Aorta (tissue), 5 donors: ENCODE measurements at regions not wholly inside any gene's neighbourhood (a gene's known extent, or its start where the extent isn't known, plus 50 kb on each side); places are given as distances from the start of the nearest gene placed in this dataset.
A peak's percentile ranks its signal among the peaks of the same experiment; 100 is the strongest.

Experiments
- ATAC-seq: fragments of 200-7000 bp; cut with Tn5 transposase; one replicate; pipeline ENCODE4 v1.9.1; 2022; ENCODE audit warnings: moderate library complexity; ENCODE audit not compliant: low FRiP score
- DNase-seq, 2 donors: peaks; one replicate each; pipeline ENCODE4 v3.0.0-alpha.2; 2020
- H3K27ac ChIP-seq, 2 donors: one replicate each; pipeline ENCODE4 v1.5.1; 2013; ENCODE audit warnings: low read length in 2 of 2, mild to moderate bottlenecking in 2 of 2, moderate library complexity in 2 of 2, control low read depth in 1 of 2, inconsistent platforms in 1 of 2, low read depth in 1 of 2
- H3K27me3 ChIP-seq, 2 donors: one replicate each; pipeline ENCODE4 v1.6.1; 2013; ENCODE audit warnings: control low read depth in 1 of 2, low read length in 1 of 2, mild to moderate bottlenecking in 1 of 2, moderate library complexity in 1 of 2; ENCODE audit not compliant: insufficient read depth in 2 of 2, control insufficient read depth in 1 of 2
- H3K36me3 ChIP-seq, 2 donors: one replicate each; pipeline ENCODE4 v1.6.1; 2013; ENCODE audit warnings: control low read depth in 1 of 2, low read length in 1 of 2, mild to moderate bottlenecking in 1 of 2; ENCODE audit not compliant: insufficient read depth in 2 of 2, control insufficient read depth in 1 of 2
- H3K4me1 ChIP-seq, 2 donors: one replicate each; pipeline ENCODE4 v1.6.1; 2013; ENCODE audit warnings: low read length in 2 of 2, control low read depth in 1 of 2, mild to moderate bottlenecking in 1 of 2, moderate library complexity in 1 of 2; ENCODE audit not compliant: insufficient read depth in 2 of 2, control insufficient read depth in 1 of 2
- H3K4me3 ChIP-seq, 2 donors: one replicate each; pipeline ENCODE4 v1.5.1; 2013; ENCODE audit warnings: low read length in 2 of 2, control low read depth in 1 of 2, mild to moderate bottlenecking in 1 of 2
- H3K9me3 ChIP-seq: one replicate; pipeline ENCODE4 v1.6.1; 2013; ENCODE audit warnings: mild to moderate bottlenecking, low read length; ENCODE audit not compliant: control insufficient read depth
- WGBS, 2 donors: extraction: QIAGEN DNeasy Blood & Tissue Kit; methylation state at CpG; one replicate each; pipeline ENCODE4 v1.1.7; 2013; 5-methylcytosine and 5-hydroxymethylcytosine counted together
- intact Hi-C, 2 donors: fragments of 100-400 bp; cut with DNase I; formaldehyde crosslinking; loops; one replicate each; pipeline versions ENCODE4 v1.14.2 to v1.15.0; 2022
- donor health status: healthy with polysubstance abuse.
- donor health status: Bipolar disorder and iron deficiency.
- donor health status: DM: no; HTN: no; CAD: no.
- donor health status: DM: no; HTN: no; CAD: no.
- donor health status: DM: yes; HTN: yes; CAD: no.

DNA sequence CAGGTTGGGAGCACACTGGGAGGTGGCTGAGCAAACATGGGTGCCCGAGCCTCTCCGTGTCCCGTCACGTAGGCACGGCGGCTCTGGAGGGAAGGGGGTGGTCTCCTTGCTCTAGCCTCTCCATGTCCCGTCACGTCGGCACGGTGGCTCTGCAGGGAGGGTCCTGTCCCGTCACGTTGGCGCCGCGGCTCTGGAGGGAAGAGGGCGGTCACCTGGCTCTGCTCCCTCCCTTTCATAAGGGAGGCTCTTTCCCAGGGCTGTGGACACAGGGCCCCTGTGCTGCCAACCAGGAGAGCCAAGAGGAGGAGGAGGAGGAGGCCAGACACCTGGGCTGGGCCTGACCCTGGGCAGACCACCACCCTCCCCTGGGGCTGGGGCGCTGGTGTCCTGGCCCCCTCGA is 1173.7 kb downstream of the BRD1 start:
- 83 to 88% methylated on average over 14 to 18 of the region's 18 CpGs for WGBS, 2 donors
- ATAC-seq (peak; percentile 55), DNase-seq (no peak)
- no peak overlapping the region for H3K27ac ChIP-seq
- H3K36me3 ChIP-seq, result no peaks in the 10 kb centered on the region
- H3K4me1 ChIP-seq, result no peaks in the 10 kb centered on the region
- no peaks in the 10 kb centered on the region for H3K27me3 ChIP-seq
- intact Hi-C loops, result no loop called here
- H3K4me3 ChIP-seq, result no peak overlapping the region
- H3K9me3 ChIP-seq, result no peaks in the 10 kb centered on the region

DNA sequence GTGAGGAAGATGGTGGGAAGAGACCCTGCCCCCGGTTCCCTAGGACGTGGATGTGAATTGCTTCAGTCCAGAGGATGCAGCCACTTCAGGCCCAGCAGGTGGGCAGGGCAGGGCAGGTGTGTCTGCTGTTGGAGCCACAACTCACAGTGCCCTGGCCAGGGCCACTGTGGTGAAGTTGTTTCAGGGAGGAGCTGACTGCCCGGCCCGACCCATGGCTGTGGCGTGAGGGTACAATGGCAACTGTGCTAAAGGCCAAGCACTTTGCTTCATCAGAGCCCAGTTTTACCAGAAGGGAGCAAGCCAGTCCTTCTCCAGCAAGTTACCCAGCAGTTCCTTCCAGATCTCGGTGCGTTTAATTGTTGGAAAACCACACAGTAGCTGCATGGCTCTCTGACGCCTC is 1174.4 kb downstream of the BRD1 start:
- H3K9me3 ChIP-seq, result no peaks in the 10 kb centered on the region
- no peaks in the 10 kb centered on the region for H3K36me3 ChIP-seq
- WGBS, 2 donors, result 90 to 91% methylated on average over 8 of the region's 8 CpGs
- no peak for DNase-seq
- H3K4me3 ChIP-seq, result no peak overlapping the region
- no peak for ATAC-seq
- H3K27me3 ChIP-seq, result no peaks in the 10 kb centered on the region
- intact Hi-C loops, result no loop called here
- no peaks in the 10 kb centered on the region for H3K4me1 ChIP-seq
- H3K27ac ChIP-seq, result no peak overlapping the region

DNA sequence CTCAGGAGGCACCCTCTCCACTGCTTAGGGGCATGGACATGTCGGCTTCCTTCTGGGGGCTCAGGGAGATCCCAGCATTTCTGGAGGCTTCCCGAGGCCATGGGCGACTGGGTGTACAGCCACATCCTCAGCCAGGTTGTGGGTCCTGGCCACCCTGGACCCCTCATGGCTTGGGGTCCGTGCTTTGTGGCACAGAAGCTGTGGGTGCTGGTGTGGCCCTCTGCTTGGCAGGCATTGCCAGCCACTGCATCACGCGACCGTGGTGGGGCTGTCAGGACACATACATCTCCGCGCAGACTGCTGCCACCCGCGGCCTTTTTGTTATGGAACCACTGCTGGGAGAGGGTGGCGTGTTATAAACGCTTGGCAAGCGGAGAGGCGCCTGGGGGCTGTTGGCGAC is 1174.9 kb downstream of the BRD1 start:
- Histone ChIP-seq H3K27ac (no peak overlapping the region), H3K4me1 (no peaks in the 10 kb centered on the region), H3K27me3 (no peaks in the 10 kb centered on the region), H3K4me3 (no peak overlapping the region), H3K9me3 (no peaks in the 10 kb centered on the region), H3K36me3 (no peaks in the 10 kb centered on the region)
- no peak for ATAC-seq
- intact Hi-C loops, result no loop called here
- DNase-seq, result no peak
- WGBS, 2 donors, result 83 to 89% methylated on average over 16 of the region's 16 CpGs

DNA sequence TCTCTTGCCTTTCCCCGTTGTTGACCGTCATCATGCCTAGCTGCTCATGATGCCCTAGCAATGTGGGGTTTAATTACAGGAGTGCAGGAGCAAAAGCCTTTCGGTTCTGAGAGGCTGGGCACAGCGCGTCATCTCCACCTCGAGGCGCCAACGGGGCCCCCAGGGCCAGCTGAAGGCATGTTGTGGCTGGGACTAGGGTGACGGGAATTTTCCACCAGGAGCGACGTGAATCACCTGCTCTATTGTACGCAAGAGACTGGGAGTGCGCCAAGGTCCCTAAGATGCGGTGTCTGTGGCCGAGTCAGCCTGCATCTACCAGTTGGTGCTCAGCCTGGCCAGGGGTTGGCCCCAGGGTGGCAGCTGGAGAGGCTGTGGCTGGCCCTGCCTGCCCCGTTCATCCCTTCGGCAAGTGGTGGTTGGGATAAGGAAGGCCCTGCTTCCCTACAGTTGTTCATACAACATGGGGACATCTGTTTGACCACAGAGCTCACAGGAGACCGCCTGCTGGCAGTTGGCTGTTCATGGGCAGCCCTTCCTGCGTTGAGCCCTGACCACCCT is 1175.6 kb downstream of the BRD1 start:
- H3K36me3 ChIP-seq, result no peaks in the 10 kb centered on the region
- no peaks in the 10 kb centered on the region for H3K4me1 ChIP-seq
- WGBS, 2 donors, result 94 to 95% methylated on average over 19 of the region's 19 CpGs
- H3K27me3 ChIP-seq, result no peaks in the 10 kb centered on the region
- no peak overlapping the region for H3K4me3 ChIP-seq
- DNase-seq (no peak), ATAC-seq (no peak)
- H3K27ac ChIP-seq, result no peak overlapping the region
- H3K9me3 ChIP-seq, result no peaks in the 10 kb centered on the region
- intact Hi-C loops, result no loop called here

DNA sequence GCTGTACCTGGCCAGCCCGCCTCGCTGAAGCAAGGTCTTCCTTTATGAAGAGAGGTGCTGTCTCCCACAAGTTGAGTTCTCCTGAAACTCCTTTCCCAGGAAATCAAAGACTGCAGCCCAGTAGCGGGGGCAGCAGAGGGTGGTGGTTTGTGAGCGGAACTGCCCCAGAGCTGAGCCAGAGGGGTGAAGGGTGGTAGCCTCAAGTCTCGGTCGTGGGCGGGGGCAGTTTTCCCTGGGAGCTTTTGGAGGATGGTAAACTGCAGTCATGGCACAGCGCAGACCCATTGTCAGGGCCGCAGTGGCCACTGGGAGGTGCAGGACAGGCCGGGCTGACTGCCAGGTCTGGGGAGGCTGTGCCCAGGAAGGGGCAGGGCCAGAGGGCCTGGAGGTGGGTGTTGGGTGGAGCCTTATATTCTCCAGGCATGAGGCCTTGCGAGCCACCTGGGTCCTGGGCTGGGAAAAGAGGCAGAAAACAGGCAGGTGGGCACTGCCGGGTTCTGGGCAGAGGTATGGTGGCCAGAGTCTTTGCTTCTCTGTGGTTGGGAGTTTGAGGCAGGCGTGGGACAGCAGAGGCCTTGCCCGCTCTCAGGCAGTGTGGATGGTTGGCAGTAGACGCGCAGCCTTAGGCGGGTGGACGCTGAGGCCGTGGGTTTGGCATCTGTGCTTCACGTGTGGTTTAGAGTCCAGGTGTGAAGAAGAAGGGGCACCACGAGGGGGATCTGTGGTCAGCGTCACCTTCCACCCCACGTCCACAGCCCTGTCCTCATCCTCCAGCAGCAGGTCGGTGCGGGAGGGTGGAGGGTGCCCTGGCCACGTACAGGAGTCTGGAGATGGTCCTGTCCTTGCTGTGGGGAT is 1176.4 kb downstream of the BRD1 start:
- H3K4me1 ChIP-seq, result no peaks in the 10 kb centered on the region
- intact Hi-C loops, result no loop called here
- WGBS, 2 donors, result 87 to 88% methylated on average over 26 of the region's 26 CpGs
- no peak overlapping the region for H3K4me3 ChIP-seq
- no peaks in the 10 kb centered on the region for H3K27me3 ChIP-seq
- H3K9me3 ChIP-seq, result no peaks in the 10 kb centered on the region
- no peak for ATAC-seq
- H3K36me3 ChIP-seq, result no peaks in the 10 kb centered on the region
- no peak for DNase-seq
- H3K27ac ChIP-seq, result no peak overlapping the region

DNA sequence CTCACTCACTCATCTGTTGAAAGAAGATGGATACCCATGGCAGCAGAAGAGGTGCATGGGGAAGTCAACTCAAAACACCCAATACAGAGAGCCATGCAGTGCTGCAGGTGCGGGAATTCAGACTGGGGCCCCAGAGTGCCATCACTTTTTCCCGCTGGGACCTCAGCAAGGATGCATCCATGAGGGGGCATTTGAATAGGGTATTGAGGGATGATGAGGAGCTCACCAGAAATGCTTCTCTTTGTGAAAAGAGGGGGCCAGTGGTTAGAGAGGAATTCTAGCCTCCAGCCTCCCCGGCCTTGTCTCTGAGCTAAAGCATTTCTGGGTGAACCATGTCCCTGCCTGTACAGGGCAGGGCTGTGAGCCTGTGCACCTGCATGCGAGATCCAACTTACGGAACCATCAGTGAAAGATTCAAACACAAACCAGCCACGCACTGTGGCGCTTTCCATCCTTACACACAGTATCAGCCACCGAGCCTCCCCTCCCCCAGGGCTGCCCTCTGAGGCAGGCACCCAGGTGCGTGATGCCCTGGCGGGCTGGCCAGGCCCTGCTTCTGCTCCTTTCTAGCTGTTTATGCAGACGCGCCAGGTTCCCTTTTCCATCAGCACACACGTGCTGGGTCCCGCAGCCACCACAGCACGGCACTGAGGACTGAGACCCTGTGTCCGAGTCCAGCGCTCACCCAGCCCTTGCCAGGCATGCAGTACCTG is 1177.2 kb downstream of the BRD1 start:
- WGBS, 2 donors, result 95 to 97% methylated on average over 17 of the region's 17 CpGs
- no peak for ATAC-seq
- no peaks in the 10 kb centered on the region for H3K9me3 ChIP-seq
- no peak for DNase-seq
- H3K4me1 ChIP-seq, result no peaks in the 10 kb centered on the region
- no peak overlapping the region for H3K4me3 ChIP-seq
- no peaks in the 10 kb centered on the region for H3K27me3 ChIP-seq
- H3K36me3 ChIP-seq, result no peaks in the 10 kb centered on the region
- no peak overlapping the region for H3K27ac ChIP-seq
- intact Hi-C loops, result no loop called here

DNA sequence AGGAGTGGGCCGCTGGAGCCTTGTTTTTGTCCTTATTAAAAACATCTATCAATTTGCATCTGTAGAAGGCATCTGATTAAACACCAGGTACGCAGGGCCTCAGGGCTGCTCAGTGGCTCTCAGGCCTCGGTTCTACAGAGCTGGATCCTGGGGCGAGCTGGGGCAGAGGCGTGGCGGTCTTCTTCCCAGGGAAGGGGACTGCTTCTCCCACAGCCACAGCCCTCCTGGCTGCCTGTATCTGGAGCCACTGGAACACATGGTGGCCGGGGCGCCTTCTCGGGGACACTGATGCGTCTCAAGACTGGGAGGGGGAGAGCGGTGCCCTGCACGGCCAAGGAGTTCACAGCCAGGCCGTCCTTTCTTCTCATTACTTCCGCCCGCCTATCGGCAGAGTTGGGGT is 1178.2 kb downstream of the BRD1 start:
- no peak overlapping the region for H3K4me3 ChIP-seq
- no peaks in the 10 kb centered on the region for H3K36me3 ChIP-seq
- intact Hi-C loops, result loop anchor here in 1 of 2 donors (10.0 kb wide), 1 partner anchor 65 kb away; no protein-coding TSS in a partner anchor
- no peaks in the 10 kb centered on the region for H3K27me3 ChIP-seq
- WGBS, 2 donors, result 92 to 97% methylated on average over 16 of the region's 16 CpGs
- ATAC-seq (no peak), DNase-seq (no peak)
- no peaks in the 10 kb centered on the region for H3K4me1 ChIP-seq
- no peaks in the 10 kb centered on the region for H3K9me3 ChIP-seq
- no peak overlapping the region for H3K27ac ChIP-seq

DNA sequence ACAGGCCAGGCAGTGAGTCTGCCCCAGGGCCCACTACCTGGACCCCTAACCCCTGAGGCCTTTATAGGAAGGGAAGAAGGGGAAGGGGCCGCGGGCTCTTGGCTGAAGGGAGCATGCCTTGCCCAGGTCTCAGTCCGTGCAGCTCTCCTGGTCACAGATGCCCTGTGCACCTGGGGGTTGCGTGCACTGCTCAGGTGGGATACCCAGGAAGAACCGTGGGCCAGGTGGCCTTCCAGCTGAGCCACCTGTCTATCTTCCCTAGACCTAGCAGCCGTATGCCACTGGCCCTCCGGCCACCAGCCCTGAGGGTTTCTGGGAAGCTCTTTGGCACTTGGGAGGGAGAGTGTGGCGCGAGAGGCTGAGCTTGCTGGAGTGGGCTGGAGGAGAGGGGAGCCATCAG is 1178.6 kb downstream of the BRD1 start:
- no peaks in the 10 kb centered on the region for H3K9me3 ChIP-seq
- no peaks in the 10 kb centered on the region for H3K27me3 ChIP-seq
- no peaks in the 10 kb centered on the region for H3K4me1 ChIP-seq
- no peaks in the 10 kb centered on the region for H3K36me3 ChIP-seq
- H3K27ac ChIP-seq, result no peak overlapping the region
- DNase-seq (no peak), ATAC-seq (no peak)
- WGBS, 2 donors, result 95 to 96% methylated on average over 9 of the region's 9 CpGs
- intact Hi-C loops, result loop anchor here in 1 of 2 donors (10.0 kb wide), 1 partner anchor 64 kb away; no protein-coding TSS in a partner anchor
- H3K4me3 ChIP-seq, result no peak overlapping the region
